GM18870 (cell line): ENCODE measurements at regions not wholly inside any gene's neighbourhood (a gene's known extent, or its start where the extent isn't known, plus 50 kb on each side); places are given as distances from the start of the nearest gene placed in this dataset.
"Not testable (repeated sequence)": the region's sequence is repeated elsewhere in the genome, so short reads cannot be mapped to it uniquely, and the experiment has no call there.

ENCODE experiments used
- ATAC-seq: cut with Tn5 transposase; IDR thresholded peaks from one replicate; pipeline ENCODE4 v1.9.1; 2021; ENCODE audit warnings: moderate library complexity; ENCODE audit not compliant: unreplicated experiment

DNA sequence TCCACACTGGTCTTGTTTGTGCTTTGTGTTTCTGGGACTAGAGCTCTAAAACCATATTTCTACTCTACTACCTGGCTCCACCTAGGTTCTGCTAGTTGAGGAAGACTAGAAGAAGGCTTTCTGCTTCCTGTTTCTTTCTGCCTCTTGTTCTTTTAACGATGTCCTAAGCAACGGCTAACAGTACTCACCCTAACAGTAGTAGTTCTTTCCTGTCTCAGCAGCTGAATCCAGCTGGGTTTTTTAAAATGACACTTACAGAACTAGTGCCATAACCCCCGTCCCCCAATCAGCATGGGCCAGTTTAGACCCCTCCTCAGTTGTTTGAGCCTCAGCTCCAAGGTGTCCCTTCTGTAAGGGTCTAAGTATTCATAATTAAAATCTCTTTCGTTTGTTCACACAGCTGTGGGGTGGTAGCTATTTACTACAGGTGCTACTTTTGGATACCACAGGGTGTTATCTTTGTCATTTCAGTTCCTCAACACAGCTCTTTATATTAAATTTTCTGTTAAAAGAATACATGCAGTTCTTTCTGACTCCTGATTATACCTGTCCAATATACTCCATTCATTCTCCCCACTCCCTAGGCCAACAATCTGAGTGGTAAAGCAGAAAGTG, 790.2 kb downstream of the DHX35 start:
- ATAC-seq, result no peak

- no peak for ATAC-seq
Observed at GRCh38 chr20:39751557-39752137, 789.5 kb downstream of the DHX35 start.

DNA sequence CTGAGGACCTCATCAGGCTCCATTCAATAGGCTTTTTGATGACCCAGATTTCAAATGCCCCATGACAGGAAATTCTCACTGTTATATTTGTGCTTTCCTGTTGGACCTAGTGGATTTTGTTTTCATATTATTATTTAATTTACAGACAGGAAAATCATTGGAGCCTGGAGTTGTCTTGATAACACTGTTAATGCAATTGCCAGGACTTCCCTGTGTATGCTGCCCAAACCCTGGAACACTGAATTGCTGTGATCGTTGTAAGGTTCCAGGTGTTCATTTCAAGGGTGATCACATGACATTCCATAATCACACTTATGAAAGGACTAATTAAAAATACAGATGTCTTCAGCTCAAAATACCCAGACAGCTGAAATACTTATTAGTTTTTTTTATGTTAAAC, 783.2 kb downstream of the DHX35 start:
- ATAC-seq, result no peak

DNA sequence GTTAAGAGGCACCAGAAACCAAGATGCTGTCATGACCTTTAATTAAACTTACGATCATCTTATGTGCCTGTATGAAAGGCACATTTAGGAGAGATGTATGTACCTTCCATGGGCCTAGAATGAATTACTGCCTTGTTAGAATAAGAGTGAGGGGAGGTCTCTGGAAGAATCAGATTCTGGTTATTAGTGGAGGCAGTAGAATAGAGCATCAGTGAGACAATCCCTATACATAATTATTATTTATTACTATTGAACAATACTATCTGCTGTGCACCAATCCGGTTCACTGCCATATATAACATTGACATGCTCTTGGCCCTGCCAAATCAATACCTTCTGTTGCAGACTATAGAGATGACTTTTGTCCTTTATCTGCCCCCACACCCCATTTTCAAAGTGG, 776.5 kb downstream of the DHX35 start:
- no peak for ATAC-seq

DNA sequence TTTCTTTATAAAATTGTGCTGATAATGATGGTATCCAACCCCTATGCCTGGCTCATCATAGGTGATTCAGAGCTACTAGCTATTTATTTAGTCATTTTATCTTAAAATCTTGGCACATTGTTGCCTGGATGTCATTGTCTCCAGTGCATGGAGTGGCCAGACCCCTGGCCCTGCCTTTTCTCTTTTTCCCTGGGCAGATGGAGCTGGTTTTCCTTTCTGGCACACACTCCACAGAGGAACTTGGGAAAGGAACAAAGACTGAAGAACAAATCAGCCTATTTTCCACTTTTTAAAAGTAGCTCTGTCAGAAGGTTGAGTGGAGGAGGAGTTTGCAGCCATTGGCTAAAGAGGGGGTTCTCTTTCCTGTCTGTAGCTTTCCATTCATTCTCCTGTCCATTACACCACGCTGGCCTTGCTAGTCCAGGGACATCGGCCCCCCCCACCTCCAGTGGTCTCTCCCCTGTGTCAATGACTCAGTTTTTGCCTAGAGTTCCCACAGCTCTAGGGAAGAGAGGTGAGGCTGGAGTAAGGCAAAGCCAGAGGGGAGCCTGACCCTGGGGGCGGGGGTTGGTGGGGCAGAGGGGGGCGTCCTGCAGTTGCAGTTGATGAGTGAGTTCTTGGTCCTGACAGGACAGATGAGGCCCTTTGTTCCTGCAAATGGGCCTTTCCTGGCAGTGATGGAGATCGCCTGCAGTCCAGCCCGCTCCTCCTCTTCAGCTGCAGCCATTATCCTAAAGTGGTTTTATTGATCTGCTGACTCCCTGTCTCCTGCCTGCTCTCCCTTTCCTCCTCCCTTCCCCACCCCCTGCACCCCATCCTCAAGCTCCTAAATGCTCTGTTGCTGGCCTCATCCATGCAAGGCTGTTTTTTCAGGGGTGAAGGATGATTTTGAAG, 774.5 kb downstream of the DHX35 start:
- no peak for ATAC-seq

DNA sequence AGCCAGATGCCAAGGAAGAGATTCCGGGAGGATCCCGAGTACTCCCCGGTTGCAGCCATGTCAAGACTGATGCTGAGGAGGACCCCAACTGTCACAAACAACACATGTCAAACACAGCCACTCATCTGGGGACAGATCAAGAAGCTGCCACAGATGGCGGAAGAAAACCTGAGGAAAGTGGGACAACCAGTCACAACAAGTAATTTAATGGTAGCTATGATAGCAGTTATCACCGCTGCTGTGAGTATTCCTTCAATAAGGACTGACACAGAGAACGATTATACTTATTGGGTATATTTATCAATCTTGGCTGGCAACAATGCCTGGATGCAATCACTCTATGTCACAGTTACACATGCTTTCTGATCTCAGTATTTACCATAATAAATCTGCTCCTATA, 763.4 kb downstream of the DHX35 start:
- ATAC-seq, result not testable (repeated sequence)

DNA sequence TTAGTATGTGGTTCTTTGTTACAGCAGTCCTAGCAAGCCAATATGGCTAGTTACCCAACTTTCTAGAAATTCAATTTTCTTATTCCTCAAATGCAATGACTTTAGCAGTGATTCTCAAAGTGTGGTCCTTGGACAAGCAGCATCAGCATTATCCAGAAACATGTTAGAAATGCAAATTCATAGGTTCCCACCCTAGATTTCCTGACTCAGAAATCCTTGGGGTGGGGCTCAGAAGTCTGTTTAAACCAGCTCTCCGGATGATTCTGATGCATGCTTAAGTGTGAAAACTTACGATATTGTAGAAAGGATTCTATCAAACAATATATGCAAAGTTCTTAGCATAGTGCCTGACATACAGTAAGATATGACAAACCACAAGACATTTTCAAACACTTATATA, 757.1 kb downstream of the DHX35 start:
- ATAC-seq, result no peak

DNA sequence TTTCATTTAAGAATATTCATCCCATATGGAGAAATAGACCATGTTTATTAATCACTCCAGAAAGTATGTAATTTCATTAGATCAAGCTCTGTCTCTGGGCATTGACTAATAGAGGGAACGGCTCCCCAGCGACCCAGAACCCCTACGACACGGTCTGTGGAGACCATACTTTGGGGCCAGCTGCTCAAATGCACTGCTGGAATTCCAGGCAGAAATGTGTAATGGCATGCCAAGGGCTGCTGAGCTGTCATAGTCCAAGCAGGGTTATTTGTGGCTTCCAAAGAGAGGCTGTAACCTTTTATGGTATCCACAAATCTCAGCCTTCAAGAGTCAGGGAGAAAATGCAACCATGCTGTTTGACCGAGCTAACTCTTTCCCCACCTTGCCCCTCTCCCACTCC, 755.8 kb downstream of the DHX35 start:
- ATAC-seq, result no peak

DNA sequence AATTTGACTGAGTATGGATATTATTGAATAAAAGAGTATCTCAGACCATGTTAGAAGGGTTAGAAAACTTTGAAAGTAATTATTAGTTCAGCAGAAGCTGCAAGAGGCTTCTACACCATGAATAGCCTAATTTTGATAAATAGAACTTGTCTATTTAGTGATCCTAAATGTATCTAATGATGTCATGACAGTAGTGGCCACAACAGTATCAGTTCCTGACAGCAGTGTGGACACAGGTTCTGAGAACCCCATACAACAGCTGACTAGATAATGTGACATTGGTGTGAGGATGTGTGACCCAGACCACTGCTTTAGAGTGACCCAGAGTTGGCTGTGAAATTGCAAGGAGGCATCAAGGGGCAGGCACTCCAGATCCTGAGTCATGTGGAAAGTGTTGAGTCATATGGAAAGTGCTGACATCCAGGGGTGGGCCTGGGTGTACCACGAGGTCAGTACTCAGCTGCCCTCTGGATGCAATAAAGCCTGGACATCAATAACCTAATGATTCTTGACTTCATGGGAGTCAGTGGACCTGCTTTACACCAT, 754.7 kb downstream of the DHX35 start:
- ATAC-seq, result no peak

DNA sequence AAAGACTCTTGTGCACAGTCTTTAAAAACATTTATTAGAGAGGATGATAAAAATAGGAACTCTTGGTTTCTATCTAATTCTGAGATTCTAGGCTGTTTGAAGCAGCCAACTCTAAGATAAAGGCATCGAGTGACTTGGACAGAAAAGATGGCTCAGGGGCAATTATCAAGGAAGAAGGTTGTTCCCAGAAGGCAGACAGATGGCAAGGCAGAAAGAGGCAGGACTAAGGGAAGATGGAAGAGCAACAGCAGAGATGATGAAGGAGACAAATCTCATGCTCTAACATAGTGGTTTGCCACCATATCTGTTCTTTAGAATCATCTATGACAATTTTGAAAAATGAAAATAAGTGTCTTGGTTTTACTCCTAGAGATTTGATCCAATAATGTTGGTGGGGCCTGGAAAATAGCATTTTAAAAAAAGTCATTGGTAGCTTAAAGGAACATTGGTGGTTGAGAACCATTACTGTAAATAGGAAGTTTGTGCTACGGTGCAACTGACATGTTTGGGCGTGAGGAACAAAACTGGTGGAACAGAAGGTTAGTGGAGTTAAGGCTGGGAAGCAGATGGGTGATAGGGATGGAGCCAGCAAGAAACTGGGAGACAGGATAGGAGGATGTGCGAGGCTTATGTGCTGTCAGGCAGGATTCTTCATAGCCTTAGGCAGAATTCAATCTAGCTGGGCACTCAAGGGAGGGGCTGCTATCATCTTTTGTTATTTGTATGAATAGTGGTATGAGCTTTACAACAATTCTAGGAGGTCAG, 751.1 kb downstream of the DHX35 start:
- no peak for ATAC-seq

GRCh38 chr20:39706184-39706663, 744.1 kb downstream of the DHX35 start:
- no peak for ATAC-seq

- ATAC-seq, result no peak
Observed at GRCh38 chr20:39705032-39705431, 742.9 kb downstream of the DHX35 start.

DNA sequence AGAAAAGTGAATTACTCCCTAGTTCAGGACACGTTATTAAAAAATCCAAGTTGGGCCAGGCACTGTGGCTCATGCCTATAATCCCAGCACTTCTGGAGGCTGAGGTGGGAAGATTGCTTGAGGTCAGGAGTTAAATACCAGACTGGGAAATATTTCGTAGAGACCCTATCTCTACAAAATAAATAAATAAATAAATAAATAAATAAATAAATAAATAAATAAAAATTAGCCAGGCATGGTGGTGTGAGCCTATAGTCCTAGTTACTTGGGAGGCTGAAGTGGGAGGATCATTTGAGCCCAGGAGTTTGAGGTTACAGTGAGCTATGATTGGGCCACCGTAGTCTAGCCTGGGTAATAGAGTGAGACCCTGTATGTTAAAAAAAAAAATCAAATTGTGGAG, 741.2 kb downstream of the DHX35 start:
- ATAC-seq, result not testable (repeated sequence)

GRCh38 chr20:39702701-39703349, 740.7 kb downstream of the DHX35 start:
- ATAC-seq, result no peak

- ATAC-seq, result no peak
Observed at GRCh38 chr20:39700528-39700927, 738.4 kb downstream of the DHX35 start.

DNA sequence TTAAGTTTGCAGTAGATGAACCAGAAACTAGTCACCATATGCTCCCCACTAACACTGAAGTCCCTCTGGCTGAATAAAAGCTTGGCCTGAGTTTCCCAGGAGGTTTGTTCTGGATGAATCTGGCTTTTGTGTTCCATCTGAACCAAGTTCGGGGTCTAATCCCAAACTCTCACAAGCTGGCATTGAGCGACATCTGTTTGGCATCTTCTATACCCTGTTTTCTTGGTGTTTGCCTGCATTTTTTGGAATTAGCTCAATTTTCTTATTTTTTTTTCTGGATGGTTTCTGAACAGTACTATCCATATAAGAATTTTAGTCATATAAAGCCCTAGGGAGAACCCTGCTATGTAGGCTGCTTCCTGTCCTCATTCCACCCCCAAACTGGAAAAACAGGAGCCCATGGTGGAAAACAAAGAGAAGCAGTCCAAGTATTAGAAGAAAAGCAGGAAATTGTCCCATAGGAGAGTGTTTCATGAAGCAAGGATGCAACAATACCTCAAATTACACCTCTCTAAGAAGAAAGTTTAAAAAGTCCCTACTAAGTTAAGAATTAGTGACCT, 737.1 kb downstream of the DHX35 start:
- ATAC-seq, result no peak

- ATAC-seq, result no peak
Observed at GRCh38 chr20:39698752-39699151, 736.6 kb downstream of the DHX35 start.

DNA sequence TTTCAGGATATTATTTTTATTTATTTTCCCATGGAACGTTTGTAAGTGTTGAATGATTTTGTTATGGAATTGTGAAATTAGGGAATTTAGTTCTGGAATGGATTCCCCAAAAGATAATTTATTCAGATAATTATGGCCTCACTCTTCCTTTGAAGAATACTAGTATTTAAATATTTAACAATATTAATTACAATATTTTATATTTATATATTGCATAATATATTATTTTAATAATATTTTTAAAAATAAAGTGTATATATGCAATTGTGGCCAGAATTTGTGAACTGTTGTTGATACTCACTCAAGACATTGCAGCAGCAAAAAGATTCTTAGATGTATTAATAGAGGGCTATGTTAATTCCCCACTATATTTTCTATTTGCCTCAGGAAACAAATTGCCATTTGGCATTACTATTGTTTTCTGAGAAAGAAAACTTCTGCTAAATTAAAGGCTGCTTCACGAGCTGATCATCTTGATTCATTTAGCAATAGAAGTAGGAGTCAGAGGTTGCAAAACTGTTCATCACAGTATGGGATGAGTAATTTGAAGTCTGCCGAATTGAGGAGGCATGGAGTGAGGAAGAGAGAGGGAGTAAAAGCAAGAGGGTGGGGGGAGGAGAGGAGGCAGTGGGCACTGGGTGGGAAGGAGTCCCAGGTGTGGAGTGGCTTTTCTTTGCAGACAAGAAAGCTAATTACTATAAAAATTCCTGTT, 729.2 kb downstream of the DHX35 start:
- ATAC-seq, result no peak

DNA sequence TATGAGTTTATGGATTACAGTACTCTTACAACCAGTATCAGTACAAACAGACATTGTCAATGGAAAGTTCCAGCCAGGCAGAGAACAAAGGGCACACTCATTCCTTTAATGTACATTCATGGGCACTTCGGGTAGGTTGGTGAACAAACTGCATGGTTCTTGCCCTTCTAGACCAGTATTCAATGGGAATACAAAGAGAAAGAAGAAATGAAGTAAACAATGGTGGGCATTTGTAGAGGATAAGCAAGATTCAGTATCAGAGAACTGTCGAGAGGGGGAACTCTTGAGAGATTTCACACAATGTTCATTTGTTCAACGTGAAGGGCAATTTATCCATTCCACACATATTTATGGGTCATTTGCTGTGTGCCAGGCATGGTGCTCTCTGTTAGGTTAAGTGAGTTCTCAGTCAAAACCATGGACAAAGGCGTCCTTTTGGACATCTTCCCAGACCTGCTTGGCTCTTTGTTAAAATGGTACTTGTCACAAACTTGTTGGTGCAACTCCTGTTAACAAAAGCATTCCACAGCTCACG, 714.8 kb downstream of the DHX35 start:
- no peak for ATAC-seq
